Colonic mucosa (tissue), 4 donors: ENCODE measurements at regions not wholly inside any gene's neighbourhood (a gene's known extent, or its start where the extent isn't known, plus 50 kb on each side); places are given as distances from the start of the nearest gene placed in this dataset.

Experiments
- DNase-seq: peaks from one replicate; pipeline ENCODE4 v3.0.0-alpha.2; 2020
- H3K27ac ChIP-seq: fragments of 200-600 bp; one replicate; pipeline ENCODE4 v1.8.0; 2021
- H3K27me3 ChIP-seq: fragments of 200-600 bp; one replicate; pipeline ENCODE4 v1.8.0; 2021
- H3K36me3 ChIP-seq: fragments of 200-600 bp; one replicate; pipeline ENCODE4 v1.8.0; 2021
- H3K4me1 ChIP-seq: fragments of 200-600 bp; one replicate; pipeline ENCODE4 v1.8.0; 2021; ENCODE audit warnings: mild to moderate bottlenecking
- H3K4me3 ChIP-seq: fragments of 200-600 bp; one replicate; pipeline ENCODE4 v1.8.0; 2021
- H3K9ac ChIP-seq, 2 donors: one replicate each; pipeline ENCODE4 v1.7.0; 2013; ENCODE audit warnings: control low read depth in 2 of 2, low read depth in 2 of 2, low read length in 2 of 2
- H3K9me3 ChIP-seq: fragments of 200-600 bp; one replicate; pipeline ENCODE4 v1.8.0; 2021
- CTCF ChIP-seq: fragments of 200-600 bp; IDR thresholded peaks from one replicate; pipeline ENCODE4 v1.8.0; 2022; ENCODE audit warnings: antibody characterized with exemption, mild to moderate bottlenecking
- intact Hi-C: fragments of 100-400 bp; cut with DNase I; formaldehyde crosslinking; loops from one replicate; pipeline ENCODE4 v1.14.1; 2022
- donor health status: healthy.
- donor health status: DM: no; HTN: no; CAD: no.
- donor health status: DM: no; HTN: no; CAD: no.

GRCh38 chr5:17761326-17761725 lies 127.1 kb downstream of the TAF11L14 start:
- Histone ChIP-seq H3K36me3 (no peaks in the 10 kb centered on the region), H3K27ac (no peak overlapping the region), H3K4me3 (no peak overlapping the region), H3K27me3 (no peaks in the 10 kb centered on the region), H3K4me1 (no peaks in the 10 kb centered on the region), H3K9ac (no peak overlapping the region), H3K9me3 (no peaks in the 10 kb centered on the region)
- intact Hi-C loops = no loop called here
- no peak for DNase-seq
- TF ChIP-seq CTCF = no peak

GRCh38 chr5:17763301-17763700 lies 129.0 kb downstream of the TAF11L14 start:
- no peaks in the 10 kb centered on the region for H3K4me1 ChIP-seq
- H3K9ac ChIP-seq = no peak overlapping the region
- H3K9me3 ChIP-seq = no peaks in the 10 kb centered on the region
- H3K4me3 ChIP-seq = no peak overlapping the region
- intact Hi-C loops = no loop called here
- H3K36me3 ChIP-seq = no peaks in the 10 kb centered on the region
- TF ChIP-seq CTCF = no peak
- no peak for DNase-seq
- H3K27ac ChIP-seq = no peak overlapping the region
- no peaks in the 10 kb centered on the region for H3K27me3 ChIP-seq

- no peak for DNase-seq
- Histone ChIP-seq H3K4me3 (no peak overlapping the region), H3K27me3 (no peaks in the 10 kb centered on the region), H3K9me3 (no peaks in the 10 kb centered on the region), H3K9ac (no peak overlapping the region), H3K36me3 (no peaks in the 10 kb centered on the region), H3K27ac (no peak overlapping the region), H3K4me1 (no peaks in the 10 kb centered on the region)
- intact Hi-C loops = no loop called here
- TF ChIP-seq CTCF = no peak
Observed at GRCh38 chr5:17766031-17766430, 131.8 kb downstream of the TAF11L14 start.

- no peaks in the 10 kb centered on the region for H3K36me3 ChIP-seq
- intact Hi-C loops = no loop called here
Observed at GRCh38 chr5:17769277-17769676, 135.0 kb downstream of the TAF11L14 start.

GRCh38 chr5:17772232-17772631 lies 138.0 kb downstream of the TAF11L14 start:
- Histone ChIP-seq H3K9me3 (no peaks in the 10 kb centered on the region), H3K4me3 (no peak overlapping the region), H3K4me1 (no peaks in the 10 kb centered on the region), H3K36me3 (no peaks in the 10 kb centered on the region), H3K9ac (no peak overlapping the region), H3K27ac (no peak overlapping the region), H3K27me3 (no peaks in the 10 kb centered on the region)
- intact Hi-C loops = no loop called here
- no peak for TF ChIP-seq CTCF
- no peak for DNase-seq

More at GRCh38 chr5:17769277-17769676, 135.0 kb downstream of the TAF11L14 start:
- Histone ChIP-seq H3K27me3 (no peaks in the 10 kb centered on the region), H3K9ac (no peak overlapping the region), H3K27ac (no peak overlapping the region), H3K9me3 (no peaks in the 10 kb centered on the region), H3K4me1 (no peaks in the 10 kb centered on the region), H3K4me3 (no peak overlapping the region)
- no peak for DNase-seq
- TF ChIP-seq CTCF = no peak

GRCh38 chr5:17785774-17786173 lies 151.5 kb downstream of the TAF11L14 start:
- no peak overlapping the region for H3K27ac ChIP-seq
- H3K4me3 ChIP-seq = no peak overlapping the region
- no peaks in the 10 kb centered on the region for H3K4me1 ChIP-seq
- no peak for DNase-seq
- no peaks in the 10 kb centered on the region for H3K9me3 ChIP-seq
- TF ChIP-seq CTCF = no peak
- H3K9ac ChIP-seq = no peak overlapping the region
- no peaks in the 10 kb centered on the region for H3K36me3 ChIP-seq
- H3K27me3 ChIP-seq = no peaks in the 10 kb centered on the region
- intact Hi-C loops = no loop called here
